HepG2 (cell line): ENCODE measurements at regions not wholly inside any gene's neighbourhood (a gene's known extent, or its start where the extent isn't known, plus 50 kb on each side); places are given as distances from the start of the nearest gene placed in this dataset.

ENCODE experiments used
- CTCF ChIP-seq: sonication (generic); formaldehyde crosslinking; IDR thresholded peaks from 2 replicates; pipeline ENCODE4 v1.5.0; 2020; ENCODE audit warnings: mild to moderate bottlenecking, missing genetic modification reagents, moderate library complexity
- USF2 ChIP-seq, 2 experiments: sonication (generic) in 1 of 2; formaldehyde crosslinking in 1 of 2; IDR thresholded peaks; 2 replicates each; pipeline versions ENCODE4 v1.5.1 to v1.6.1; 2011 to 2020; ENCODE audit warnings: borderline replicate concordance in 1 of 2, low read depth in 1 of 2, low read length in 1 of 2, mild to moderate bottlenecking in 1 of 2, missing genetic modification reagents in 1 of 2, moderate library complexity in 1 of 2
- ZNF558 ChIP-seq: sonication (generic); formaldehyde crosslinking; IDR thresholded peaks from 2 replicates; pipeline ENCODE4 v1.9.0; 2022; ENCODE audit warnings: mild to moderate bottlenecking, missing genetic modification reagents, borderline replicate concordance
- ZNF563 ChIP-seq: sonication (generic); formaldehyde crosslinking; IDR thresholded peaks from 2 replicates; pipeline ENCODE4 v1.8.0; 2022; ENCODE audit warnings: mild to moderate bottlenecking, moderate library complexity, missing genetic modification reagents

DNA sequence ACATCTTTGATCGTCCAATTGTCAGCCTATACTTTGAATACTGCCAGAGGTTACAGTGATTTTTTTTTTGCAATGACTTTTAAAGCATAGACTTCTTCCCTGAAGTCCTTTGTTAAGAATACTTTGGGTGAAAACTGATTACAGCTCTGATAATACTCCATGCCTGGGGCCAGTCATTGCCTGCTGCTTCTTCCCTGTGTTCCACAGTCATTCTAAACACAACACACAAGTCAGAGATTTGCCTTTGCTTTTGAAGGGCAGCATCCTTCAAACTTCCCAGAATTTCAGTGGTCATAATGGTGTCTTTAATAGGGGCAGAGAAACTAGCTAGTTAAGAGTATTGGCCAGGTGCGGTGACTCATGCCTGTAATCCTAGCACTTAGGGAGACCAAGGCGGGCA is 153.7 kb upstream of the PLAAT1 start:
- no peak for TF ChIP-seq USF2 (IDR thresholded peaks at IDR 0.05; ENCODE audit: low read depth, low read length)
- TF ChIP-seq USF2 (CRISPR knock-in tag; IDR thresholded peaks at IDR 0.05; ENCODE audit: borderline replicate concordance), result no peak
- no peak for TF ChIP-seq CTCF (CRISPR knock-in tag)
- TF ChIP-seq ZNF558 (CRISPR knock-in tag), result no peak
- TF ChIP-seq ZNF563 (CRISPR knock-in tag), result no peak
